Activated T-helper 17 cell treated with anti-CD3 and anti-CD28 coated beads, Interleukin-2, amount 50 U/mL, for 72 hours (primary cell): ENCODE measurements at regions not wholly inside any gene's neighbourhood (a gene's known extent, or its start where the extent isn't known, plus 50 kb on each side); places are given as distances from the start of the nearest gene placed in this dataset.

ENCODE experiments used
- ATAC-seq: fragments of 150-1000 bp; cut with Tn5 transposase; replicated peaks from 2 replicates; pipeline ENCODE4 v1.10.0; 2021; ENCODE audit warnings: mild to moderate bottlenecking, moderate library complexity
- H3K27ac Mint-ChIP-seq: one replicate; pipeline ENCODE4 v1.8.0; 2022; ENCODE audit warnings: mixed read lengths
- H3K27me3 Mint-ChIP-seq: one replicate; pipeline ENCODE4 v1.8.0; 2022; ENCODE audit warnings: mixed read lengths
- H3K36me3 Mint-ChIP-seq: one replicate; pipeline ENCODE4 v1.8.0; 2022; ENCODE audit warnings: low read depth, mild to moderate bottlenecking, mixed read lengths
- H3K4me1 Mint-ChIP-seq: one replicate; pipeline ENCODE4 v1.8.0; 2022; ENCODE audit warnings: mixed read lengths
- H3K4me3 Mint-ChIP-seq: one replicate; pipeline ENCODE4 v1.8.0; 2022; ENCODE audit warnings: mild to moderate bottlenecking, mixed read lengths
- H3K9me3 Mint-ChIP-seq: one replicate; pipeline ENCODE4 v1.8.0; 2022; ENCODE audit warnings: mixed read lengths

GRCh38 chr13:39200249-39200910, 162.1 kb downstream of the NHLRC3 start:
- ATAC-seq: no peak
- no peak overlapping the region for H3K27ac Mint-ChIP-seq
- peaks cover 11% of the 10 kb centered on the region for H3K27me3 Mint-ChIP-seq
- no peaks in the 10 kb centered on the region for H3K9me3 Mint-ChIP-seq
- H3K4me1 Mint-ChIP-seq: no peaks in the 10 kb centered on the region
- no peak overlapping the region for H3K4me3 Mint-ChIP-seq
- H3K36me3 Mint-ChIP-seq: no peaks in the 10 kb centered on the region

- Mint-ChIP-seq H3K27me3 (peaks cover 11% of the 10 kb centered on the region), H3K9me3 (no peaks in the 10 kb centered on the region), H3K36me3 (no peaks in the 10 kb centered on the region), H3K4me1 (no peaks in the 10 kb centered on the region), H3K4me3 (no peak overlapping the region), H3K27ac (no peak overlapping the region)
- ATAC-seq: no peak
These were observed 162.9 kb downstream of the NHLRC3 start for GRCh38 chr13:39201180-39201579.

GRCh38 chr13:39202746-39203145, 164.5 kb downstream of the NHLRC3 start:
- Mint-ChIP-seq H3K4me3 (no peak overlapping the region), H3K36me3 (no peaks in the 10 kb centered on the region), H3K4me1 (no peaks in the 10 kb centered on the region), H3K27me3 (peaks cover 11% of the 10 kb centered on the region), H3K9me3 (no peaks in the 10 kb centered on the region), H3K27ac (no peak overlapping the region)
- ATAC-seq: no peak

GRCh38 chr13:39208636-39209035, 170.4 kb downstream of the NHLRC3 start:
- H3K27ac Mint-ChIP-seq: no peak overlapping the region
- H3K4me1 Mint-ChIP-seq: no peaks in the 10 kb centered on the region
- H3K36me3 Mint-ChIP-seq: no peaks in the 10 kb centered on the region
- peaks cover 6% of the 10 kb centered on the region for H3K27me3 Mint-ChIP-seq
- H3K4me3 Mint-ChIP-seq: no peak overlapping the region
- no peak for ATAC-seq
- H3K9me3 Mint-ChIP-seq: no peaks in the 10 kb centered on the region

GRCh38 chr13:39209731-39210531, 171.7 kb downstream of the NHLRC3 start:
- Mint-ChIP-seq H3K27ac (no peak overlapping the region), H3K9me3 (no peaks in the 10 kb centered on the region)

GRCh38 chr13:39210961-39211534, 172.8 kb downstream of the NHLRC3 start:
- H3K27ac Mint-ChIP-seq: no peak overlapping the region
- H3K36me3 Mint-ChIP-seq: no peaks in the 10 kb centered on the region
- peak; percentile 5 for ATAC-seq
- H3K27me3 Mint-ChIP-seq: peaks cover 13% of the 10 kb centered on the region
- no peaks in the 10 kb centered on the region for H3K4me1 Mint-ChIP-seq
- no peaks in the 10 kb centered on the region for H3K9me3 Mint-ChIP-seq
- H3K4me3 Mint-ChIP-seq: no peak overlapping the region

More at GRCh38 chr13:39209731-39210531, 171.7 kb downstream of the NHLRC3 start:
- H3K36me3 Mint-ChIP-seq: no peaks in the 10 kb centered on the region
- ATAC-seq: no peak
- peaks cover 4% of the 10 kb centered on the region for H3K27me3 Mint-ChIP-seq
- H3K4me3 Mint-ChIP-seq: no peak overlapping the region
- H3K4me1 Mint-ChIP-seq: no peaks in the 10 kb centered on the region

GRCh38 chr13:39215971-39216370, 177.7 kb downstream of the NHLRC3 start:
- H3K36me3 Mint-ChIP-seq: no peaks in the 10 kb centered on the region
- H3K9me3 Mint-ChIP-seq: no peaks in the 10 kb centered on the region
- no peaks in the 10 kb centered on the region for H3K4me1 Mint-ChIP-seq
- H3K27me3 Mint-ChIP-seq: peaks cover 14% of the 10 kb centered on the region
- no peak for ATAC-seq
- no peak overlapping the region for H3K27ac Mint-ChIP-seq
- no peak overlapping the region for H3K4me3 Mint-ChIP-seq

- no peaks in the 10 kb centered on the region for H3K36me3 Mint-ChIP-seq
- H3K9me3 Mint-ChIP-seq: no peaks in the 10 kb centered on the region
- no peak for ATAC-seq
- no peak overlapping the region for H3K4me3 Mint-ChIP-seq
- H3K27ac Mint-ChIP-seq: no peak overlapping the region
- H3K27me3 Mint-ChIP-seq: peaks cover 10% of the 10 kb centered on the region
- H3K4me1 Mint-ChIP-seq: no peaks in the 10 kb centered on the region
These were observed 179.2 kb downstream of the NHLRC3 start for GRCh38 chr13:39217471-39217870.

GRCh38 chr13:39224671-39225240, 186.5 kb downstream of the NHLRC3 start:
- Mint-ChIP-seq H3K9me3 (no peaks in the 10 kb centered on the region), H3K27me3 (peaks cover 3% of the 10 kb centered on the region), H3K36me3 (no peaks in the 10 kb centered on the region), H3K27ac (no peak overlapping the region), H3K4me1 (no peaks in the 10 kb centered on the region), H3K4me3 (no peak overlapping the region)
- no peak for ATAC-seq

- Mint-ChIP-seq H3K4me3 (no peak overlapping the region), H3K9me3 (no peaks in the 10 kb centered on the region), H3K27me3 (peaks cover 3% of the 10 kb centered on the region), H3K4me1 (no peaks in the 10 kb centered on the region), H3K36me3 (no peaks in the 10 kb centered on the region), H3K27ac (no peak overlapping the region)
- ATAC-seq: no peak
These were observed 187.6 kb downstream of the NHLRC3 start for GRCh38 chr13:39225860-39226259.

GRCh38 chr13:39226359-39226758, 188.1 kb downstream of the NHLRC3 start:
- Mint-ChIP-seq H3K4me3 (no peak overlapping the region), H3K27me3 (peaks cover 3% of the 10 kb centered on the region), H3K36me3 (no peaks in the 10 kb centered on the region), H3K9me3 (no peaks in the 10 kb centered on the region), H3K4me1 (no peaks in the 10 kb centered on the region), H3K27ac (no peak overlapping the region)
- ATAC-seq: no peak

- ATAC-seq: no peak
- Mint-ChIP-seq H3K27ac (no peak overlapping the region), H3K36me3 (no peaks in the 10 kb centered on the region), H3K9me3 (no peaks in the 10 kb centered on the region), H3K27me3 (peaks cover 15% of the 10 kb centered on the region), H3K4me1 (no peaks in the 10 kb centered on the region), H3K4me3 (no peak overlapping the region)
These were observed 194.2 kb downstream of the NHLRC3 start for GRCh38 chr13:39232401-39232980.

- no peak overlapping the region for H3K27ac Mint-ChIP-seq
- H3K27me3 Mint-ChIP-seq: peaks cover 18% of the 10 kb centered on the region
- H3K4me3 Mint-ChIP-seq: no peak overlapping the region
- ATAC-seq: no peak
- H3K4me1 Mint-ChIP-seq: no peaks in the 10 kb centered on the region
- no peaks in the 10 kb centered on the region for H3K9me3 Mint-ChIP-seq
- H3K36me3 Mint-ChIP-seq: no peaks in the 10 kb centered on the region
These were observed 194.7 kb downstream of the NHLRC3 start for GRCh38 chr13:39232999-39233398.

- Mint-ChIP-seq H3K27ac (no peak overlapping the region), H3K27me3 (peaks cover 22% of the 10 kb centered on the region)
- ATAC-seq: no peak
These were observed 195.3 kb downstream of the NHLRC3 start for GRCh38 chr13:39233519-39233918.

More at GRCh38 chr13:39233519-39233918, 195.3 kb downstream of the NHLRC3 start:
- H3K9me3 Mint-ChIP-seq: no peaks in the 10 kb centered on the region
- no peaks in the 10 kb centered on the region for H3K36me3 Mint-ChIP-seq
- H3K4me3 Mint-ChIP-seq: no peak overlapping the region
- H3K4me1 Mint-ChIP-seq: no peaks in the 10 kb centered on the region
